ENCODE measurements at regions not wholly inside any gene's neighbourhood (a gene's known extent, or its start where the extent isn't known, plus 50 kb on each side); places are given as distances from the start of the nearest gene placed in this dataset.

- TF ChIP-seq GATA3 (IDR thresholded peaks at IDR 0.05; ENCODE audit: low read depth, low read length): no peak
- no peak for TF ChIP-seq GATA2 (IDR thresholded peaks at IDR 0.05; ENCODE audit: low read depth, low read length)
Observed at GRCh38 chr6:74277777-74278186, 581.8 kb downstream of the CD109 start.

Data from SH-SY5Y (cell line).